Epidermal melanocyte (primary cell): ENCODE measurements at regions not wholly inside any gene's neighbourhood (a gene's known extent, or its start where the extent isn't known, plus 50 kb on each side); places are given as distances from the start of the nearest gene placed in this dataset.
"Not testable (repeated sequence)": the region's sequence is repeated elsewhere in the genome, so short reads cannot be mapped to it uniquely, and the experiment has no call there.

Source experiments
- DNase-seq: peaks from one replicate; pipeline ENCODE4 v3.0.0; 2011; ENCODE audit warnings: low spot score; ENCODE audit not compliant: insufficient read length

- DNase-seq: no peak
Observed at GRCh38 chr1:227416156-227416830, 98.0 kb upstream of the CDC42BPA start.

- no peak for DNase-seq
Observed at GRCh38 chr1:227415115-227415790, 97.0 kb upstream of the CDC42BPA start.

DNA sequence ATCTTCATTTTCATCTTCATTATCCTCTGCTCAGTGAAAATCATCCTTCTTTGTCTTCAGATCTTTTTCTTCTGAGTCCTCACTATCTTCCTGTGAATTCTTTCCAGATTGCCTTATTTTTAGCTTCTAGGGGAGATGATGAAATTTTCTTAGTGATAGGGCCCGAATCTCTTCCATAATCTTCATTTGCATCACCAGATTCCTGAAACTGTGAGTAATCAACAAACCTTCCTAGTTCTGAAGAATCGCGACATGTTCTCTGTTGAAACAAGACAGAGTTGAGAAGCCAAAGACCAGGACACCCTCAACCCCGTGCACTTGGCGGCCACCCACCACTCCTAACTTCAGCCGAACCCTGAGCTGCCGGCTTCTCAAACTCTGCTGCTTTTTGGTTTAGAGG is 92.8 kb upstream of the CDC42BPA start:
- no peak for DNase-seq

DNA sequence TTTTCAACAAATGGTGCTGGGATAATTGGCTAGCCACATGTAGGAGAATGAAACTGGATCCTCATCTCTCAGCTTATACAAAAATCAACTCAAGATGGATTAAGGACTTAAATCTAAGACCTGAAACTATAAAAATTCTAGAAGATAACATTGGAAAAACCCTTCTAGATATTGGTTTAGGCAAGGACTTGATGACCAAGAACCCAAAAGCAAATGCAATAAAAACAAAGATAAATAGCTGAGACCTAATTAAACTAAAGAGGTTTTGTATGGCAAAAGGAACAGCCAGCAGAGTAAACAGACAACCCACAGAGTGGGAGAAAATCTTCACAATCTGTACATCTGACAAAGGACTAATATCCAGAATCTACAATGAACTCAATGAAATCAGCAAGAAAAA is 88.0 kb upstream of the CDC42BPA start:
- DNase-seq: not testable (repeated sequence)

DNA sequence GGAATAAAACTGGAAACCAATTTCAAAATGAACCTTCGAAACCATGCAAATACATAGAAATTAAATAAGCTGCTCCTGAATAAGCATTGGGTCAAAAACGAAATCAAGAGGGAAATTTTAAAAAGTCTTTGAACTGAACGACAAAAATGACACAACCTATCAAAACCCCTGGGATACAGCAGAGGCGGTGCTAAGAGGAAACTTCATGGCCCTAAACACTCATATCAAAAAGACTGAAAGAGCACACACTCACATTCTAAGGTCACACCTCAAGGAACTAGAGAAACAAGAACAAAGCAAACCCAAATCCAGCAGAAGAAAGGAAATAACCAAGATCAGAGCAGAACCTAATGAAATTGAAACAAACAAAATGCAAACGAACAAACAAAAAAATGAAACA is 85.2 kb upstream of the CDC42BPA start:
- no peak for DNase-seq

DNA sequence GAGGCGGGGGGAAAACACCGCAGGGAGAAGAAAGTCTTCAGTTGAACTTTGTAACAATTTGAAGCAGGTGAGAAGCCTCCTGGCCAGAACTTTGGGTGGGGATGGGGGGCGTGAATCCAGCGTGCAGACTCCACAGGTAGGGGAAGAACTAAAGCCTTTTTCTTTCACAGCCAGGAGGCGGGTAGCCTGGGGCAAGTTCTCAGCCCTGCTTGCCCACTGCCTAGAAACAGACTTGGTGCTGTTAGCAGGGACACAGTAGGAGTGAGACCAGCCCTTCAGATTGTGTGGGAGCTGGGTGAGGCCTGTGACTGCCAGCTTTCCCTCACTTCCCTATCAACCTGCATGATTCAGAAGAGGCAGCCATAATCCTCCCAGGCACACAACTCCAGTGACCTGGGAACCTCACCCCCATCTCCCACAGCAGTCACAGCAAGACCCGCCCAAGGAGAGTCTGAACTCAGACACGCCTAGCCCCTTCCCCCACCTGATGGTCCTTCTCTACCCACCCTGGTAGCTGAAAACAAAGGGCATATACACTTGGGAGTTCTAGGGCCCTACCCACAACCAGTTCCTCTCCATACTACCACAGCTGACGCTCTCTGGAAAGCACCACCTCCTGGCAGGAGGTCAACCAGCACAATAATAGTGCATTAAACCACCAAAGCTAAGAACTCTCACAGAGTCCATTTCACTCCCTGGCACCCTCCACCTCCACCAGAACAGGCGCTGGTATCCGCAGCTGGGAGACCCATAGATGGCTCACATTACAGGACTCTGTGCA is 83.5 kb upstream of the CDC42BPA start:
- DNase-seq: no peak

DNA sequence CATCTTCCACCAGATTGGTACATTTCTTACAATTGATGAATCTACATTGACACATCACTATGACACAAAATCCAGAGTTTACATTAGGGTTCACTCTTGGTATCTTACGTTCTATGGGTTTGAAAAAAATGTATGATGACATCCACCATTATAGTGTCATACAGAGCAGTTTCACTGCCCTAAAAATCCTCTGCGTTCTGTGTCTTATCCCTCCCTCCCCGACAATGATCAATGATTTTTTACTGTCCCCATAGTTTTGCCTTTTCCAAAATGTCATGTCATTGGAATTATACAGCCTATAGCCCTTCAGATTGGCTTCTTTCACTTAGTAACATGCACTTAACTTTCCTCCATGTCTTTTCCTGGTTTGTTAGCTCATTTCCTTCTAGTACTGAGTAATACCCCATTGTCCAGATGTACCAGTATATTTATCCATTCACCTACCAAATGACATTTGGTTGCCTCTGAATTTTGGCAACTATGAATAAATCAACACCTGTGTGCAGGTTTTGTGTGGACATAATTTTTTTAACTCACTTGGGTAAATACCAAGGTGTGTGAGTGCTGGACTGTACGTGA is 80.9 kb upstream of the CDC42BPA start:
- DNase-seq: no peak

- no peak for DNase-seq
Observed at GRCh38 chr1:227397354-227397978, 79.2 kb upstream of the CDC42BPA start.

- DNase-seq: no peak
Observed at GRCh38 chr1:227396539-227397353, 78.5 kb upstream of the CDC42BPA start.

DNA sequence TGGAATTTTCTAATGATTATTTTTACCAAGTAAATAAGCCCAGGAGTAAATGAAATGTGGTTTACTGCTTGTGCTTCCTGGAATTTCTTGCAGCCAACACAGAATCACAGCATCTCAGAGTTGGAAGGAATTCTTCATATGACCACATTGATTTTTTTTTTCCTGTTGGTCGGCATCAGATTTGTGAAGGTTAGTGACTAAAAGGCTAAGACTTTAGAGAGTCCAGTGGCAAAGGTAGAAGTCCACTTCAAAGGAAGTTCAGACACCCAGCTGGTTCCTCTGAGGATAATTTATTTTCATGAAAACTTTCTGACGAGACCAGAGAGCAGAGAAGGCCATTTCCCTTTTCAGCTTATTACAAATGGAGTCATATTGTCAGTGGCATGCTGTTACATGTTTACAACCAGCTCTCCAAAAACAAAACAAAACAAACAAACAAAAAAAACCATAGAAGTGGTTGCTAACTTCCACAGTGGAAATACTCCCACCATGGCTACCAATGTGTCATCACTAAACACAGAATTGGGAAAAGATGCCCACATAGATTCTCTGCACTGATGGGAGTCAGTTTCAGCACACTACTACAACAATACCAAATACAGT is 77.2 kb upstream of the CDC42BPA start:
- no peak for DNase-seq

DNA sequence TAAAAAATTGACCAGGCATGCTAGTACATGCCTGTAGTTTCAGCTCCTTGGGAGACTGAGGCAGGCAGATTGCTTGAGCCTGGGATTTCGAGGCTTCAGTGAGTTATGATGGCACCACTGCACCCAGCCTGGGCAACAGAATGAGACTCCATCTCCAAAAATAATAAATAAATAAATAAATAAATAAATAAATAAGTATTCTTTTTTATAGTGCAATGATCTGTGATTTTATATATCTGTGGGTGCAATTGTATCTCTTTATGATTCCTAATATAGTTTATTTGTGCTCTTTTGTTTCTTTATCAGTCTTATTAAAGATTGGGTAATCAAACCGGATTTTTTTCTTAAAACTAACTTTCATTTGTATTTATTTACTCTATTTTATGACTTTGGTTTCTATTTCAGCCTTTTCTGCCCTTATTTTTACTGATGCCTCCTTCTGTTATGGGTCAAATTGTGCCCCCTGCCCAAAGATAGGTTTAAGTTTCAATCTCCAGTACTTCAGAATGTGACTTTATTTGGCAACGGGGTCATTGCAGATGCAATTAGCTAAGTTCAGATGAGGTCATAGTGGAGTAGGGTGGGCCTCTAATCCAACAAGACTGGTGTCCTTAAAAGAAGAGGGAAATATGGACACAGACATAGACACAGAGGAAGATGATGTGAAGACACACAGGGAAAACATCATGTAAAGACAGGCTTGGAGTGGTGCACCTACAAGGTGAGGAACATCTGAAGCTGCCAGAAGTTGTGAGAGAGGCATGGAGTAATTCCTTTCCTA is 74.9 kb upstream of the CDC42BPA start:
- no peak for DNase-seq

DNA sequence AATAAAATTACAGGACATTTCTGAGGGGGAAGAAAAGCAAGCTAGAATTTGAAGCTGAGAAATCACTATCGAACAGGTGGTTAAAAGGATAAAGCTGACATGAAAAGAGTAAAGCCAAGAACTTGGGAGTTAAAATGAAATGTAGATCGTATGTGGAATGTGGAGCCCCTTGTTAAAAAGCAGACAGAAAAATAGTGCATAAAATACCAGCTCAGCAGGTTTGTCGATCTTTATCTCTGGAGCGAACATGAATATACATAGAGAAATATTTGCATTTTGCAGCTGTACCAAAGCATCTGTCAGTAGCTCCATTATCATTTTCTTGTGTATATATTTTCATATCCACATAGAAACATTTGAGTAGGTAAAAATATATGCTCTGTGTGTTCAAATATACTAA is 73.6 kb upstream of the CDC42BPA start:
- DNase-seq: no peak

DNA sequence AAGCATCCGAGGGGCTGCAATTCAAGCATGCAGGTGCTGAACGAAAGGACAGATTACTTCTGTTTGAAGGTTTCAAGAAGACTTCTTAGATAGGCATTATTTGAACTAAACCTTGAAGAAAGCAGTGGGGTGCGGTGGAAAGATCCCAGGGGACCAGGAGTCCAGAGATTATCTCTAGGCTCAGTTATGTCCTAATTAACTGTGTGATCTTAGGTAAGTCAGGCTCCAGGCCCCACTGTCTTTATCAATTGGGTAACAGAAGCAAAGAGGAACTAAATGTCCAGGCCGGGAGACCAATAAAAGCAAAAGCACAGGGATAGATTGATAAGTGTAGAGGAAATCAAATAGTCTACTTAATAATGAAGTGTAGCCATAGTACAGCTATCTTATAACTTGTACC is 72.9 kb upstream of the CDC42BPA start:
- DNase-seq: no peak

DNA sequence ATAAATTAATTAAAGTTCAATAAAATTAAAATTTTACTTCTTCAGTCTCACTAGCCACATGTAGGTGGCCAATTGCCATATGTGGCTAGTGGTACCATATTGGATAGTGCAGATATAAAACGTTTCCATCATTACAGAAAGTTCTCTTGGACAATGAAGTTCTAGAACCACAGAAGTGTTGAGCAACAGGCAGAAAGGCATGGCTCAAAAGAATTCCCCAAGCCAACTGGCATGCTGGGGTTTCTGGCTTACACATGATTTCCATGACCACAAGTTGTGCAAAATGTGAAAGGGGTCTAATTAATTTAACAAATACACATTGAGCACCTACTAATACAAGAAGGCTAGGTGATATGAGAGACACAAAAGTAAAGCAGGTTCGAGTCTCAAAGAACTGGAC is 72.2 kb upstream of the CDC42BPA start:
- no peak for DNase-seq

DNA sequence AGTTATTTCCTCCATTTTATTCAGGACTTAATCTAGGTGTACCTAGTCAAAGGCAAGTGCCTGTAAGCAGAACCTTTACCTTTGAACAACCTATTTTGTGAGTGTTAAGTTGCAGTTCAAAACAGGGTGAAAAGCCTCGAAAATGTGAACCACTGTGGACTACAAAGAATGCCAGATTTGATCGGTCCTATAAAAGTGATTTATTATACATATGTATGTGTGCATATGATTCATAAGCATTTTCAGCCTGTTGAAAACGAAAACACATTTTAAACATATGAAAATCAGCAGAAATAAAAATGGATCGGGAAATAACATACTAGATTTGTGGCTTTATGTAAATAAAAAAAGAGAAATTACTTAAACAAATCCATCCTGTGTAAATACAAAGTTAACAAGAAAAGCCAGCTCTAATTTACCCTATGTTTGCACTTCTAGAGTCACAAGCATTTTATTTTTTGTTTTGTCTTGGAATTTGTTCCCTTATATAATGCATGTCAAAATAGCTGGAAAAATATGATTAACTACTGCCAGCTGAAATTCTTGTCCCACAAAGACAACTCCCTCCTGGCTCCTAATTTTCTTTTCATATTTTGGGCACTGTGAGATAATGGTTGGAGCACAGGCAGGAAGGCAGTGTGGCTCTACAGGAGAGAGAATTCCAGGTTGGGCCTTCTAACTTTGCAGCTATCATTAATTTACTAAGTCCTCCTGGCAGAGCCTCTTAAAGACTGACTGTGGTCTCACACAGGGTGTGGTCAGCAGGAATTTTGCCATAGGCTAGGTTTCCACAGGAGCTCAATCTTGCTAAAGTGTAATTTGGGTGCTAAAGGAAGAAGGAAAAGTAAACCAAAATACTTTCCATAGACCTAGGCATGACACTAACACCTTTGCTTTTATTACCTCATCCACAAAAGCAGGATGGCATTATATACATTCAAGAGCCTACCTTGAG is 70.2 kb upstream of the CDC42BPA start:
- DNase-seq: no peak

- DNase-seq: no peak
Observed at GRCh38 chr1:227379555-227379892, 61.2 kb upstream of the CDC42BPA start.

DNA sequence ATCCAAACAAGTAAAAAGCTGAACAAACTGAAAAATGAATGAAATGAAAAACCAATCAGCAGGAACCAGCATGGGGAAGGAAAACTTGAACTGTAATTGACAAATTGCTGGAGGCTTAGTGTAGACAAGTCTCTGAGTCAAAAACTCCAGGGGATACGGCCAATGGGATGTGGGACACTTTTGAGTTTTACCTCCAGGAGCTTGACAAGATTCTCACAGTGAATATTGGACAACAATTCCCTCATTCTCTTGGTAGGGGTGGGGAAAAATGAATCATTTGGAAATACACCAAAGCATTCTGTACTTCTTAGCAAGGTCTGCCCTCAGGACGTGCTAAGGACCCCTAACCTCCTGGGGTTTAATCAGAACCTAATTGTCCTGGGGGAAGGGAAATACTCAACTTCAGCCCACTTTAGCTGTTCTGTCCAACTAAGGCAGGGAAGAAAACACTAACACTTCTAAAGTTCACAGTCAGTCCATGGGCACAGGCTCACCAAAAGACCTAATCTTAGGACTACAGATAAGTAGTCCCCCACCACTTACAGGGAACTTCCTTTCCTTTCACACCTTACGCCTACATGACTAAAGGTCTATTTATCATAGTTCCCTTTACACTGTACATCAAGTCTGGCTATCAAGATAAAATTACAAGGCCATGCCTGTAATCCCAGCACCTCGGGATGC is 60.7 kb upstream of the CDC42BPA start:
- DNase-seq: no peak

- no peak for DNase-seq
Observed at GRCh38 chr1:227378181-227378580, 59.9 kb upstream of the CDC42BPA start.
